DOHH2 (cell line): ENCODE measurements at regions not wholly inside any gene's neighbourhood (a gene's known extent, or its start where the extent isn't known, plus 50 kb on each side); places are given as distances from the start of the nearest gene placed in this dataset.

ENCODE experiments used
- H3F3A ChIP-seq: fragments of 200-600 bp; sonication (generic), shearing (Covaris generic); 2 replicates; pipeline ENCODE4 v1.6.0; 2016; ENCODE audit warnings: antibody characterized with exemption, mild to moderate bottlenecking; ENCODE audit not compliant: control insufficient read depth, insufficient read depth
- H3K27ac ChIP-seq: fragments of 200-600 bp; sonication (generic); 2 replicates; pipeline ENCODE4 v1.5.1; 2014; ENCODE audit warnings: low read depth, mild to moderate bottlenecking, low read length, moderate library complexity
- H3K27me3 ChIP-seq: fragments of 200-600 bp; sonication (generic); 2 replicates; pipeline ENCODE4 v1.6.1; 2014; ENCODE audit warnings: mild to moderate bottlenecking, low read length, mixed read lengths; ENCODE audit not compliant: control insufficient read depth
- H3K36me3 ChIP-seq: fragments of 200-600 bp; sonication (generic); 2 replicates; pipeline ENCODE4 v1.6.1; 2014; ENCODE audit warnings: mild to moderate bottlenecking, low read length, moderate library complexity, mixed read lengths; ENCODE audit not compliant: control insufficient read depth
- H3K4me1 ChIP-seq: fragments of 200-600 bp; sonication (generic); 2 replicates; pipeline ENCODE4 v1.6.1; 2014; ENCODE audit warnings: mild to moderate bottlenecking, low read length, mixed read lengths; ENCODE audit not compliant: control insufficient read depth
- H3K4me2 ChIP-seq: fragments of 200-600 bp; sonication (generic); 2 replicates; pipeline ENCODE4 v1.6.0; 2014; ENCODE audit warnings: mild to moderate bottlenecking, low read length, moderate library complexity
- H3K4me3 ChIP-seq: fragments of 200-600 bp; sonication (generic); 2 replicates; pipeline ENCODE4 v1.5.1; 2014; ENCODE audit warnings: mild to moderate bottlenecking, low read length, mixed read lengths
- H3K79me2 ChIP-seq: fragments of 200-600 bp; sonication (generic); 2 replicates; pipeline ENCODE4 v1.6.1; 2014; ENCODE audit warnings: mild to moderate bottlenecking, low read length, mixed read lengths; ENCODE audit not compliant: control insufficient read depth
- H3K9me2 ChIP-seq: fragments of 200-600 bp; sonication (generic); replicated peaks from 2 replicates; pipeline ENCODE4 v1.6.1; 2014; ENCODE audit warnings: mild to moderate bottlenecking, low read length, mixed read lengths; ENCODE audit not compliant: control insufficient read depth
- H3K9me3 ChIP-seq: fragments of 200-600 bp; sonication (generic); 2 replicates; pipeline ENCODE4 v1.6.1; 2014; ENCODE audit warnings: antibody characterized with exemption, low read length, mixed read lengths; ENCODE audit not compliant: control insufficient read depth, insufficient read depth
- H4K20me1 ChIP-seq: fragments of 200-600 bp; sonication (generic); 2 replicates; pipeline ENCODE4 v1.6.0; 2014; ENCODE audit warnings: low read depth, mild to moderate bottlenecking, antibody characterized with exemption, low read length, moderate library complexity; ENCODE audit not compliant: control insufficient read depth, insufficient read depth
- CTCF ChIP-seq: fragments of 200-600 bp; sonication (generic); IDR thresholded peaks from one replicate; pipeline ENCODE4 v1.5.1; 2014; ENCODE audit warnings: antibody characterized with exemption, mild to moderate bottlenecking, low read depth, low read length; ENCODE audit not compliant: poor library complexity, severe bottlenecking
- EZH2phosphoT487 ChIP-seq: fragments of 200-600 bp; sonication (generic); IDR thresholded peaks from 2 replicates; pipeline ENCODE4 v1.6.1; 2017; ENCODE audit warnings: borderline replicate concordance, mild to moderate bottlenecking, antibody characterized with exemption, low read length, moderate library complexity, mixed read lengths

GRCh38 chr1:96002969-96003964, 718.3 kb upstream of the PTBP2 start:
- no peak overlapping the region for H3K4me2 ChIP-seq
- H3K4me3 ChIP-seq = no peak overlapping the region
- H3K27ac ChIP-seq = no peak overlapping the region

GRCh38 chr1:96009831-96010434, 711.7 kb upstream of the PTBP2 start:
- Histone ChIP-seq H3K4me3 (no peak overlapping the region), H3K4me2 (no peak overlapping the region), H3K79me2 (no peaks in the 10 kb centered on the region), H4K20me1 (no peaks in the 10 kb centered on the region), H3K9me2 (no peaks in the 10 kb centered on the region), H3K27ac (no peak overlapping the region), H3K27me3 (no peaks in the 10 kb centered on the region), H3K9me3 (no peaks in the 10 kb centered on the region), H3F3A (no peaks in the 10 kb centered on the region), H3K4me1 (no peaks in the 10 kb centered on the region), H3K36me3 (no peaks in the 10 kb centered on the region)
- TF ChIP-seq CTCF (no peak), EZH2phosphoT487 (no peak)

More at GRCh38 chr1:96002969-96003964, 718.3 kb upstream of the PTBP2 start:
- Histone ChIP-seq H3K4me1 (no peaks in the 10 kb centered on the region), H4K20me1 (no peaks in the 10 kb centered on the region), H3K27me3 (no peaks in the 10 kb centered on the region), H3K9me3 (no peaks in the 10 kb centered on the region), H3F3A (no peaks in the 10 kb centered on the region), H3K79me2 (no peaks in the 10 kb centered on the region), H3K36me3 (no peaks in the 10 kb centered on the region), H3K9me2 (no peaks in the 10 kb centered on the region)
- TF ChIP-seq CTCF (no peak), EZH2phosphoT487 (no peak)

DNA sequence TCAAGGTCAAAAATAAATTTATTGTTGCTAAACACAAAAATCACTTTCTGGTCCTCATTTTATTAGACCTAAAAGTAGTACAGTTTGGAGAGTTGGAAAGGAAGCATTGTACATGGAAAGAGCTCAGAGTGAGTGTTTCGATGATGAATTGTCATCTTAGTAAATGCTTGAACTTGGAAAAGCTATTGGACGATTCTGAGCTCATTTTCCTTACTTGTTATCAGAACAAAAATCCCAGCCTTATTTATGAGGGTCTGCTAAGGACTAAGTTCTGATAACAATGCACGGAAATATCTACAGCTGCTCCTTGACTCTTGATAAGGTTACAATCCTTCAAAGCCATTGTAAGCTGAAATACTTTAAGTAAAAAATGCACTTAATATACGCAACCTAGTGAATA, 710.0 kb upstream of the PTBP2 start:
- no peaks in the 10 kb centered on the region for H3K4me1 ChIP-seq
- no peaks in the 10 kb centered on the region for H4K20me1 ChIP-seq
- no peaks in the 10 kb centered on the region for H3F3A ChIP-seq
- no peaks in the 10 kb centered on the region for H3K9me3 ChIP-seq
- no peak overlapping the region for H3K4me2 ChIP-seq
- no peaks in the 10 kb centered on the region for H3K79me2 ChIP-seq
- TF ChIP-seq CTCF (no peak), EZH2phosphoT487 (no peak)
- H3K27ac ChIP-seq = no peak overlapping the region
- no peak overlapping the region for H3K4me3 ChIP-seq
- no peaks in the 10 kb centered on the region for H3K36me3 ChIP-seq
- H3K27me3 ChIP-seq = no peaks in the 10 kb centered on the region
- H3K9me2 ChIP-seq = no peaks in the 10 kb centered on the region
